HG02642 (cell line): ENCODE measurements at regions not wholly inside any gene's neighbourhood (a gene's known extent, or its start where the extent isn't known, plus 50 kb on each side); places are given as distances from the start of the nearest gene placed in this dataset.
"Not testable (repeated sequence)": the region's sequence is repeated elsewhere in the genome, so short reads cannot be mapped to it uniquely, and the experiment has no call there.

ENCODE experiments used
- ATAC-seq: cut with Tn5 transposase; IDR thresholded peaks from one replicate; pipeline ENCODE4 v1.9.1; 2021; ENCODE audit warnings: mild to moderate bottlenecking; ENCODE audit not compliant: unreplicated experiment, poor library complexity

DNA sequence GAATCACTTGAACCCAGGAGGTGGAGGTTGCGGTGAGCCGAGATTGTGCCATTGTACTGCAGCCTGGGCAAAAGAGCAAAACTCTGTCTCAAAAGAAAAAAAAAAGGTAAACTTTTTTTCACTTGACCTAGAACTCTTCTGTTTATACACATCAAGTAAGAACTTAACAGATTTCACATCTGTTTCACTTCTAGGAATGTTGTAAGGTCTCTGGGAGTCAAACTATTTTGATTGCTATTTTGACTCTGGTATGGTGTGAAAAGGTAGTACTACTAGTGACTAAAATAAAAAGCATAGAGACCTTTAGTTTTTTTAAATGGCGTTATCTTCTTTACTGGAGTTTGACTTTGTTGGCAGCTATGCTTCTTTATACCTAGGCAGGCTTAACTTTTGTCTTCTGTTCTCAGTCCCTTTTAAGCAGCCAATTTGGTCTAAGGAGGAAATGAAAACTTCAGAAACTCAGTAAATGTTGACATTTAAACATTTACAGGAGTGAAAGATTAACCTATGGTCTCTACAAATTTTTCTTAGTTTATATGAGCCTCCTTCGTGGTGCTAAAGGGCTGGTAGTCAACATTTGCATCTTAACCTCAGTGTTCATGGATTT is 84.7 kb downstream of the METTL2B start:
- not testable (repeated sequence) for ATAC-seq

DNA sequence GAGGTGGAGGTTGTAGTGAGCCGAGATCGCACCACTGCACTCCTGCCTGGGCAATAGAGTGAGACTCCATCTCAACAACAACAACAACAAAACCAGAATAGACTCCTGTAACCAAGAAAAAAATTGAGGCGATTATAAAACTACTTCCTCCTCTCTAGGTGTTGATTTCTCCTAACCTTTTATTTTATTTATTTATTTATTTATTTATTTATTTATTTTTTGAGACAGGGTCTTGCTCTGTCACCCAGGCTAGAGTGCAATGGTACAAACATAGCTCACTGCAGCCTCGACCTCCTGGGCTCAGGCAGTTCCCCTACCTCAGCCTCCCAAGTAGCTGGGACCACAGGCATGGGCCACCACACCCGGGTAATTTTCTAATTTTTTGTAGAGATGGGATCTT is 86.2 kb downstream of the METTL2B start:
- ATAC-seq, result not testable (repeated sequence)

DNA sequence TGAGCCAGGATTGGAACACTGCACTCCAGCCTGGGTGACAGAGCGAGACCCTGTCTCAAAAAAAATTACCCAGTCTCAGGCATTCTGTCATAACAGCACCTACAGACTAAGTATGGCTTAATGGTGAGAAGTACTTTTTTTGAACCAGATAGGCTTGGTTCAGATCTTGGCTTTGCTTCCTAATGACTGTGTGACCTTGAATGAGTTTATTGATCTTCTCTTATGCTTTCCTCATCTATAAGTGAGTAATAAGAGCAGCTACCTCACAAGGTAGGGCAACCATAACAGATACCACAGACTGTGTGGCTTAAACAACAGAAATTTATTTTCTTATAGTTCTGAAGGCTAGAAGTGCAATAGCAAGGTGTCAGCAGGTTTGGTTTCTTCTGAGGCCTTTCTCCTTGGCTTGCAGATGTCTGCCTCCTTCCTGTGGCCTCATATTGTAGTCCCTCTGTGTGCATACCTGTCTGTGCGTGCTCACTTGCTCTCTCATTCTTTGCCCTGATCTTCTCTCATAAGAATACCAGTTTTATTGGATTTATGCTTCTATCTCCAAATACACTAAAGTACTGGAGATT is 87.7 kb downstream of the METTL2B start:
- not testable (repeated sequence) for ATAC-seq

DNA sequence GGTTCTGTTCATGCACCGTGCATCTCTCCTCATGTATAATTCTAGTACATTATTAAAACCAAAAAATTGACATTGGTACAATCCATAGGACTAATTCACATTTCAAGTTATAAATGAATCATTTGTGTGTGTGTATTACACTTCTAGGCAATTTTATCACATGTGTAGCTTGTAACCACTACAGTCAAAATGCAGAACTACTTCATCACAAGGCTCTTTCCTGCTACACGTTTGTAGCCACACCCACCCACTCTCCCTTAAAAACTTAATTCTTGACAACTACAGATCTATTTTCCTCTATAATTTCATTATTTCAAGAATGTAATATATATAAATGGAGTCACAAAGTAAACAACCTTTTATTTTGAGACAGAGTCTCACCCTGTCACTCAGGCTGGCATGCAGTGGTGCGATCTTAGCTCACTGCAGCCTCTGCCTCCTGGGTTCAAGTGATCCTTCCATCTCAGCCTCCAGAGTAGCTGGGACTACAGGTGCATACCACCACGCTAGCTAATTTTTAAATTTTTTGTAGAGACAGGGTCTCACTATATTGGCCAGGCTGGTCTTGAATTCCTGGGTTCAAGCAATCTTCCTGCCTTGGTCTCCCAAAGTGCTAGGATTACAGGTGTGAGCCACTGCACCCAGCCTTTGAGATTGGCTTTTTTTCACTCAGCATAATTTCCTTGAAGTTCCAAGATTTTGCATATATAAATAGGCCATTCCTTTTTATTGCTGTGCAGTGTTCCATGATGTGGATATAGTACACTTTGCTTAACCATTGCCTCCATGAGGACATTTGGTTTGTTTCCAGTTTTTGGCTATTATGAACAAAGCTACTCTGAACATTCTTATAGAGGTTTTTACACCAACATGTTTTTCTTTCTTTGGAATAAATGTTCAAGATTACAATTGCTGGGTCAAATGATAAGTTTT is 88.7 kb downstream of the METTL2B start:
- not testable (repeated sequence) for ATAC-seq

DNA sequence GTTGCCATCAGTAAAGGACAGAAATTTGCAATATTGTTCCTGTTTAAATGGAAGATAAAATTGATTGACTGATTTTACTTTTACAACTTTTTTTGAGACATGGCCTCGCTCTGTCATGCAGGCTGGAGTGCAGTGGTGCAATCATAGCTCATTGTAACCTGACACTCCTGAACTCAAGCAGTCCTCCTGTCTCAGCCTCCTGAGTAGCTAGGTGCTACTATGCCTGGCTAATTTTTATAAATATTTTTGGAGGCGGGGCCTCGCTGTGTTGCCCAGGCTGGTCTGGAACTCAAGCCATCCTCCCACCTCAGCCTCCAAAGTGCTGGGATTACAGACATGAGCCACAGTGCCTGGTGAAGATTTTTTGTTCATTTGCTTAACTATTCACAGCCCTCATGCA is 96.8 kb upstream of the GARIN1A start:
- not testable (repeated sequence) for ATAC-seq

DNA sequence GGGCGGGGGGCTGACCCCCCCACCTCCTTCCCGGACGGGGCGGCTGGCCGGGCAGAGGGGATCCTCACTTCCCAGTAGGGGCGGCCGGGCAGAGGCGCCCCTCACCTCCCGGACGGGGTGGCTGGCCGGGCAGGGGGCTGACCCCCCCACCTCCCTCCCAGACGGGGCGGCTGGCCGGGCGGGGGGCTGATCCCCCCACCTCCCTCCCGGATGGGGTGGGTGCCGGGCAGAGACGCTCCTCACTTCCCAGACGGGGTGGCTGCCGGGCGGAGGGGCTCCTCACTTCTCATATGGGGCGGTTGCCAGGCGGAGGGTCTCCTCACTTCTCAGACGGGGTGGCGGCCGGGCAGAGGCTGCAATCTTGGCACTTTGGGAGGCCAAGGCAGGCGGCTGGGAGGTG is 95.1 kb upstream of the GARIN1A start:
- not testable (repeated sequence) for ATAC-seq

DNA sequence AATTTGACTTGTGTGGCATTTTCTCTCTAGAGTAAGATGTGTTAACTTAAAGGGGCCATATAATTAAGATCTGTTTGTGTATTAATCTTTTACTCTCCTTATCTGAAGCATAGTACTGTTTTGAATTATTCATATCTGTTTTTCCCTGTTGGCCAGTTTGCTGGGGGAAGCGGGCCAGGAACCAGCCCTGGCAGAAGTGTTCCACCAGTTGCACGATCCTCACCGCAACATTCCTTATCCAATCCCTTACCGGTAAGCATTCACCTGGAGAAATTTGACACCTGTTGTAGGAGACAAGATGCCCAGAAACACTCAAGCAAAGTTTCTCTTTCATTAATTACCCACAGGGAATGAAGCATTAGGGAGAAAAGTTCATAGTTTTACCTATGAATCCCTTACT is 92.2 kb upstream of the GARIN1A start:
- not testable (repeated sequence) for ATAC-seq

DNA sequence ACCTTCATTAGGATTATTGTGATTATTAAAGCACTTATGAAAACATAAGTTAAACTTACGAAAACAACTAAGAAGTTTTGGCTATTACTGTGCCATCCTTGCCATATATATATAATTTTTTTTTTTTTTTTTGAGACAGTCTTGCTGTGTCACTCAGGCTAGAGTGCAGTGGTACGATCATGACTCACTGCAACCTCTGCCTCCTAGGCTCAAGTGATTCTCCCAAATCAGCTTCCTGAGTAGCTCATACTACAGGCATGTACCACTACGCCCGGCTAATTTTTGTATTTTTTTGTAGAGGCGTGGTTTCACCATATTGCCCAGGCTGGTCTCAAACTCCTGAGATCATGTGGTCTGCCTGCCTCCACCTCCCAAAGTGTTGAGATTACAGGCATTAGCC is 91.0 kb upstream of the GARIN1A start:
- not testable (repeated sequence) for ATAC-seq

DNA sequence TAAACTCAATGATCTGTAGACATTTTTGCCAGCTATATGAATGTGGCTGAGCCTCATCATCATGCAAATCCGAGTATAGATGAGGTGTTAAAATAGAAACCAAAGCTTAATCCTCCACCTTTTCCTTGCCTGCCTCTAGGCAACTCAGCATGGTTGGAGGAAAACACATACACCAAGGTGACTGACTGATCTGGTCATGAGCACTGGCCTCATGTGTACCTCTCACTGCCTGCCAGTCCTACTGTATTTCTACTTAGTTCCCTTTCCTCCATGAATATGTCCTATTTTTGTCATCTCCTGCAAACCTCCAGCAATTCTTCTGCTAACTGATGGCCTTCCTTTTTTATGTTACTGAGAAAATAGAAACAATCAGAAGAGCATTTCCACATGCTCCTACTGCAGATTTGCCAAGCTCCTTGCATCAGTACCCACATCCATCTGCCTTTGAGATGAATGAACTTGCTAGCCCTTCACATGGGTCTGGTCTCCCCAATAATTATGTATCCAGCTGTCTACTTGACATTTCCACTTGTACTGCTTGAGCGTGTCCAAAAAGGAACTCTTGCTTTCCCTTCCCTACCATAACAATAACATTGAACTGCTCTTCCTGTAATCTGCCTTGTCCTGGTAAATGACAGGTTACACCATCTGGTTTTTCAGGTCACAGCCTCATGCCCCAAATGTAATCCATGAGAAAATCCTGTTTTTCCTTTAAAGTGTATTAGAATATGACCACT is 90.1 kb upstream of the GARIN1A start:
- ATAC-seq, result not testable (repeated sequence)

DNA sequence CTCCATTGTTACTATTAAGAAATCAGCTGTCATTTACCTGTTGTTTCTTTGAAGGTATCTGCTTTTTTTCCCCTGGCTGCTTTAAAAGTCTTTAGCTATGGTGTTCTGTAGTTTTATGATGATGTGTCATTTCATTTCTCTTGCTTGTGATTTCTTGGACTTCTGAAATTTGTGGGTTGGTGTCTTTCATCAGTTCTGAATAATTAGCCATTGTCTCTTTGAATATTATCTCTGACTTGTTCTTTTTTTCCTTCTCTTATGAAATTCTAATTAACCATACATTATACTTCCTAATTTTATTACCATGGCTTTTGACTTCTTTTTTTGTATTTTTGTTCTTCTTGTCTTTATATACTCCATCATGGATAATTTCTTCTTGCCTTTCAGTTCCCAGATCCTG is 85.4 kb upstream of the GARIN1A start:
- ATAC-seq, result not testable (repeated sequence)

DNA sequence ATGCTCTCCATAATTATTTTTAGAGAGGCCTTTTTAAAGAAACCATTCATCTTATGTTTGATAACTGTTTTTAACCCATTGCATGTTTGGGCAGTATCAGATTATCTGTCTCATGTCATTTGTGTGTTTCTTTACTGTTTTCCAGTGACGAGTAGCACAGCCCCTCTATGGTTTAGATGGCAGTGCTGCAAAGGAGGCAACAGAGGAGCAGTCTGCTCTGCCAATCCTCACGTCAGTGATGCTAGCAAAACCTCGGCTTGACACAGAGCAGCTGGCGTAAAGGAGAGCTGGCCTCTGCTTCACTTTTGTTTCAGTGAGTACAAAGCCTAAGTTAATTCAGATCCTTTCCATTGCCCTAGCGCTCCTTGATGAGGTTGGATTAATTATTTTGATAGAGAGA is 80.4 kb upstream of the GARIN1A start:
- no peak for ATAC-seq

DNA sequence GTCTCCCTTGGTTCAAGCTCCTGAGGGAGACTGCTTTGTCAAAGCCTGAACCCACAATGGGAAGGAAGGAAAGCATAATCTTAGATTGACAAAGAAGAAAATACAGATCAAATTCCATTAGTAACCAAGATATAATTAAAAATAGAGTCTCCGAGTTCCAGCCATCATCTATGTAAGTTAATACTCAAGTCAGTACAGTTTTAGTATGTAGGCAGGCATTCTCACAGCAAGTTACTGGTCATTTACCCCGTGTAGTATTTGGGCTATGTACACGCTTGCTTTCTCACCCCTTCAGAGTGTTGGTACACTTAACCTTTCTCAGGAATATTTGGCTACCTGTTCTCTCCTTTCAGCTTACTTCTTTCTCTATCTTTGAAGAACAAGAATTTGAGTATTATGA is 79.9 kb upstream of the GARIN1A start:
- not testable (repeated sequence) for ATAC-seq

DNA sequence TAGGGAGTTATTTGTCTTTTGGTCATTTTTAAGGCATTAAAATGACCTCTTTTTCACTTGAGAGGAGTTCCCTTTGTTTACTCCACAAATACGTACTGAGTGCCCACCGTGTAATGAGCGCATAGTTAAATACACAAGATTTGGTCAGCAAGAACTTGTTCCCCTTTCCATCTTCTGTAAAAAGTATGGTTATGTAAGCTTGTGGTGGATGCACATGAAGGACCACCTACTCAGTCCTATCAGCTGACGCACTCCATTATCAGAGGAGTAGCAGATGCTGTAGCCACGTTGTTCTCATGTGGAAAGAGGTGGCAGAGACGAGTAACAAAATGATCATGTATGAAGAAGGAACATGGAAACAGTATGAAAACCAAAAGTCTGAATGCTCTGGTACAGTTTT is 78.0 kb upstream of the GARIN1A start:
- ATAC-seq, result not testable (repeated sequence)

DNA sequence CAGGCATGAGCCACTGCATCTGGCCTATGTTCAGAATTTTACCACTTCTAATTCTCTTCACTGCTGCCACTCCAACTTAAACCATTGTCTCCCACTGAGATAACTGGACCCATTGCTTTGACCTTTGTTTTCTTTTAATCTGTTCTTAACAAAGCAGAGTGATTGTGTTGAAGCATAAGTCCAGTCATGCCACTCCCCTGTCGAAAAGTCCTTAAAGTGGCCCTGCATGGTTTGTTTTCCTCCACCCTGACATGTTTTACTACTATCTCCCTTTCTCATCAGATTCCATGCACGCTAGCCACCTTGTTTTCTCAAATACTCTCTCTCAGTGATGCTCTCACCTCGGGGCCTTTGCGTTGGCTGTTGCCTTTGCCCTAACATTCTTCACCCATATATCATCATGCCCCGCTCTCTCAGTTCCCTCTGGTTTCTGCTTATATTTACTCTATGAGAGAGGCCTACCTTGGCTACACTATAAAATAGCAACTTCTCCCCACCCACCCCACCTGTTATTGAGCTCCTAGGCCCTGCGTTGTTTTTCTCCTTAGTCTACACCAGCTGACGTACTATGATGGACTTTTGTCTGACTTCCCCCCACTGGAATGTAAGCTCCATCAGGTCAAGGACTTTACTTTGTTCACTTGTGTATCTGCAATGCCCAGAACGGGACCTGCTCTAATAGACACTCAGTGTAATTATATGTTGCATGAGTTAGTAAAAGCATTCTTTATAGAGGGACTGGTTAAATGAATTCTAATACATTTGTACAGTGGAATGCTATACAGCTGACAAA is 75.6 kb upstream of the GARIN1A start:
- not testable (repeated sequence) for ATAC-seq

DNA sequence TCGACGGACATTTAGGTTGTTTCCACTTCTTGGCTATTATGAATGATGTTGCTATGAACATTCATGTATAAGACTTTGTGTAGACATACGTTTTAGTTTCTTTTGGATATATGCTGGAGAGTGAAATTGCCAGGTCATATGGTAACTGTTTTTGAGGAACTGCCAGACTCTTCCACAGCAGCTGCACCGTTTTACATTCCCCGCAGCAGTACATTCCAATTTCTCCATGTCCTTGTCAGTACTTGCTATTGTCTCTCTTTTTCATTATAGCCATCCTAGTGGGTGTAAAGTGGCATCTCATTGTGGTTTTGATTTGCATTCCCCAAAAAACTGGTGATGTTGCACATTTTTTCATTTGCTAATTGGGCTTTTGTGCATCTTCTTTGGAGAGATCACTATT is 73.1 kb upstream of the GARIN1A start:
- not testable (repeated sequence) for ATAC-seq

DNA sequence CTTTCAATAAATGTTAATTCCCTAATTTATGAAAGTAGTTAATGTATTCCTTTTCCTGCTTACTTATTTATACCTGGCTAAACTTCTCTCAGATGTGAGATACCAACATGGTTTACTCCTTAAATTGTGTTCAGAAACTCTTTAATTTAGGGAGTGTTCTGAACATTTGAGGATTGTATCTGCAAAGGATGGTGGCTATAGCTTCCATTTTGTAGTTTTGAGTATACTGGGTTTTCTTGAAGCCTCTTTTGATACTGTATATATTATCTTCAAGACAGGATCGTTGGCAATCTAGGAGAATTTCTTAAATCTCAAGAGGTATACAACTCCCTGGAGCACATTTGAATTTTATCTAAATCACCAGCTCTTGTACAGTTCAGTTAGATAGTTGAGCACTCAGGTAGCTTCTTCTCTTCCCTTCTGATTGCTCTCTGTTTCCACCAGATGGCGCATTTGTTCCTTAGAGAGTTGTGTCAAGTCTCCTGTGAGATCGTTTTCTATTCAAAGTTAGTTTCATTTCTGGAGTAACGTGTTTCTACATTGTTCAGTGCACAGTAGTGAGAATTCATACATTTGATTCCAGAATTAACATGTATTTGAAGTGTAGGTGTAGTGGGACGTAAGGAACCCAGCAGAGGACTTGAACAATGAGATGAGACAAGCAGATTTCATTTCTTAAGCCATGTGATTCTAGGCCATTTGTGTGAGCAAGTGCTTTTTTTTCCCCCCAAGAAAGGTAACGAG is 63.2 kb upstream of the GARIN1A start:
- peak; percentile 87 for ATAC-seq

DNA sequence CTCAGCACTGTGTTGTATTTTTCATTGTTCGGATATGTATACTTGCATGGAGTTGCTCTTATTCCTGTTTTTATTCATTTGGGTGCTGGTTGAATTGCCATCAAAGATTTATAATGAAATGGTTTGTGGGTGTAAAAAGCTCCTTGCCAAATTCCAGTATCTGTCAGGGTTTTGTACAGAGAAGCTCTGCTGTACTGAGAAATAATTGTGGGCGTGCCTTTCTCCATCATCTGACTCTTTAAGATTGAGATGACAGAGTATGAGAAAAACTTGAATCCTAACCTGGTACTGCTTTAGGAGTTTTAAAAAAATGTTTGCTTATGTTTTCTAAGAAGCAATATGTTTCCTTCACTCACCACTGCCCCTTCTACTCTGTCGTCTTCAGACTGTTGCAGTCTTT is 58.7 kb upstream of the GARIN1A start:
- not testable (repeated sequence) for ATAC-seq

DNA sequence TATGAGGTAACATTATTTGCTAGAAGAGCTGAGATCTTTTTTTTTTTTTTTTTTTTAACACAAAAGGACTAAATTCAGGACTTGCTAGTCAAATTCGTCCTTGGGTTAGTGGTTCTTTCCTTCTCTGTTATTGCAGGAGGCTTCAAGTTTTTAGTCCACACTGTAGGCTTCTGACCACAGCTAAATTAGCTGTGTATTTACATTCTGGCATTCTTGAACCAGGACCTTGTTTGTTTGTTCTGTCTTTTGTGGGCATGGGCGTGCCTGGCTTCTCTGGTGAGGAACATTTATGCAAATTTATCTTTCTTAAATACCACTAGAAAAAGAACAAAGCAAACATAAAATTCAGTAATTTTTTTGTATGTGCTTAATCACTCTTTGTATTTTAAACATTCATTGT is 57.3 kb upstream of the GARIN1A start:
- ATAC-seq, result not testable (repeated sequence)

DNA sequence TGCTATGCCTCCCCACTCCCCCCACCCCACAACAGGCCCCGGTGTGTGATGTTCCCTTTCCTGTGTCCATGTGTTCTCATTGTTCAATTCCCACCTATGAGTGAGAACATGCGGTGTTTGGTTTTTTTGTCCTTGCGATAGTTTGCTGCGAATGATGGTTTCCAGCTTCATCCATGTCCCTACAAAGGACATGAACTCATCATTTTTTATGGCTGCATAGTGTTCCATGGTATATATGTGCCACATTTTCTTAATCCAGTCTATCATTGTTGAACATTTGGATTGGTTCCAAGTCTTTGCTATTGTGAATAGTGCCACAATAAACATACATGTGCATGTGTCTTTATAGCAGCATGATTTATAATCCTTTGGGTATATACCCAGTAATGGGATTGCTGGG is 55.3 kb upstream of the GARIN1A start:
- ATAC-seq, result not testable (repeated sequence)
